Right renal cortex interstitium (tissue), 3 donors: ENCODE measurements at regions not wholly inside any gene's neighbourhood (a gene's known extent, or its start where the extent isn't known, plus 50 kb on each side); places are given as distances from the start of the nearest gene placed in this dataset.

ENCODE experiments used
- DNase-seq, 3 donors: peaks; one replicate each; pipeline ENCODE4 v3.0.0-alpha.2; 2013; ENCODE audit warnings: low read depth in 3 of 3, low spot score in 2 of 3

- DNase-seq = no peak
Measured at GRCh38 chr15:29959384-29960137, 123.2 kb upstream of the GOLGA8J start.

GRCh38 chr15:29952225-29952624 is 130.0 kb upstream of the TJP1 start:
- DNase-seq = no peak

- DNase-seq = no peak
Measured at GRCh38 chr15:29945943-29946596, 123.8 kb upstream of the TJP1 start.

GRCh38 chr15:29944925-29945324 is 122.7 kb upstream of the TJP1 start:
- DNase-seq = no peak

- DNase-seq = no peak
Measured at GRCh38 chr15:29942548-29942947, 120.3 kb upstream of the TJP1 start.

- DNase-seq = no peak
Measured at GRCh38 chr15:29942143-29942542, 119.9 kb upstream of the TJP1 start.

GRCh38 chr15:29939404-29939803 is 117.1 kb upstream of the TJP1 start:
- DNase-seq = no peak

- no peak for DNase-seq
Measured at GRCh38 chr15:29938361-29939335, 116.4 kb upstream of the TJP1 start.

GRCh38 chr15:29937956-29938355 is 115.7 kb upstream of the TJP1 start:
- no peak for DNase-seq

GRCh38 chr15:29936353-29937049 is 114.2 kb upstream of the TJP1 start:
- no peak for DNase-seq

- DNase-seq = no peak
Measured at GRCh38 chr15:29935296-29936004, 113.2 kb upstream of the TJP1 start.

- DNase-seq = no peak
Measured at GRCh38 chr15:29934251-29934650, 112.0 kb upstream of the TJP1 start.

- no peak for DNase-seq
Measured at GRCh38 chr15:29933042-29933803, 111.0 kb upstream of the TJP1 start.

- DNase-seq = no peak
Measured at GRCh38 chr15:29926083-29926388, 103.8 kb upstream of the TJP1 start.

GRCh38 chr15:29925227-29926082 is 103.2 kb upstream of the TJP1 start:
- peak in 2 of 3 donors; percentile 39 to 47 for DNase-seq

- DNase-seq = peak in 1 of 3 donors; percentile 49
Measured at GRCh38 chr15:29924750-29925149, 102.5 kb upstream of the TJP1 start.

GRCh38 chr15:29922191-29922590 is 99.9 kb upstream of the TJP1 start:
- DNase-seq = no peak

GRCh38 chr15:29921130-29921601 is 98.9 kb upstream of the TJP1 start:
- no peak for DNase-seq
